ENCODE measurements at regions not wholly inside any gene's neighbourhood (a gene's known extent, or its start where the extent isn't known, plus 50 kb on each side); places are given as distances from the start of the nearest gene placed in this dataset.

- DNase-seq (ENCODE audit: low read depth, low spot score): no peak
Measured at GRCh38 chr1:55380355-55380970, 165.3 kb upstream of the USP24 start.

GRCh38 chr1:55378582-55378981, 163.4 kb upstream of the USP24 start:
- DNase-seq (ENCODE audit: low read depth, low spot score): peak; percentile 82

- no peak for DNase-seq (ENCODE audit: low read depth, low spot score)
Measured at GRCh38 chr1:55376897-55377296, 161.7 kb upstream of the USP24 start.

- DNase-seq (ENCODE audit: low read depth, low spot score): peak; percentile 61
Measured at GRCh38 chr1:55375617-55376258, 160.6 kb upstream of the USP24 start.

- no peak for DNase-seq (ENCODE audit: low read depth, low spot score)
Measured at GRCh38 chr1:55374801-55375616, 159.8 kb upstream of the USP24 start.

- no peak for DNase-seq (ENCODE audit: low read depth, low spot score)
Measured at GRCh38 chr1:55374216-55374615, 159.1 kb upstream of the USP24 start.

GRCh38 chr1:55369474-55369873, 154.3 kb upstream of the USP24 start:
- peak; percentile 20 for DNase-seq (ENCODE audit: low read depth, low spot score)

- DNase-seq (ENCODE audit: low read depth, low spot score): no peak
Measured at GRCh38 chr1:55368698-55369097, 153.5 kb upstream of the USP24 start.

- DNase-seq (ENCODE audit: low read depth, low spot score): no peak
Measured at GRCh38 chr1:55367273-55367672, 152.1 kb upstream of the USP24 start.

- no peak for DNase-seq (ENCODE audit: low read depth, low spot score)
Measured at GRCh38 chr1:55364216-55364615, 149.1 kb upstream of the USP24 start.

GRCh38 chr1:55363268-55363667, 148.1 kb upstream of the USP24 start:
- DNase-seq (ENCODE audit: low read depth, low spot score): no peak

- DNase-seq (ENCODE audit: low read depth, low spot score): peak; percentile 74
Measured at GRCh38 chr1:55362558-55362957, 147.4 kb upstream of the USP24 start.

GRCh38 chr1:55359611-55360010, 144.4 kb upstream of the USP24 start:
- no peak for DNase-seq (ENCODE audit: low read depth, low spot score)

- no peak for DNase-seq (ENCODE audit: low read depth, low spot score)
Measured at GRCh38 chr1:55358581-55358980, 143.4 kb upstream of the USP24 start.

GRCh38 chr1:55355549-55355948, 140.4 kb upstream of the USP24 start:
- DNase-seq (ENCODE audit: low read depth, low spot score): no peak

GRCh38 chr1:55353707-55354620, 138.8 kb upstream of the USP24 start:
- no peak for DNase-seq (ENCODE audit: low read depth, low spot score)

GRCh38 chr1:55352811-55353180, 137.6 kb upstream of the USP24 start:
- DNase-seq (ENCODE audit: low read depth, low spot score): no peak

GRCh38 chr1:55352080-55352810, 137.1 kb upstream of the USP24 start:
- DNase-seq (ENCODE audit: low read depth, low spot score): no peak

GRCh38 chr1:55348356-55348755, 133.2 kb upstream of the USP24 start:
- DNase-seq (ENCODE audit: low read depth, low spot score): no peak

GRCh38 chr1:55347866-55348265, 132.7 kb upstream of the USP24 start:
- DNase-seq (ENCODE audit: low read depth, low spot score): no peak

- DNase-seq (ENCODE audit: low read depth, low spot score): no peak
Measured at GRCh38 chr1:55347041-55347440, 131.9 kb upstream of the USP24 start.

Data from astrocyte of the hippocampus (primary cell).